CD4-positive, alpha-beta T cell treated with Interleukin-15 for 1 hour (primary cell): ENCODE measurements at regions not wholly inside any gene's neighbourhood (a gene's known extent, or its start where the extent isn't known, plus 50 kb on each side); places are given as distances from the start of the nearest gene placed in this dataset.

Source experiments
- DNase-seq: peaks from one replicate; pipeline ENCODE4 v3.0.0-alpha.2; 2020

- no peak for DNase-seq
These were observed 242.5 kb upstream of the KCNG1 start for GRCh38 chr20:51265361-51265760.

- no peak for DNase-seq
These were observed 239.3 kb upstream of the KCNG1 start for GRCh38 chr20:51262240-51262639.

- DNase-seq = no peak
These were observed 236.5 kb upstream of the KCNG1 start for GRCh38 chr20:51259455-51259854.

GRCh38 chr20:51258582-51259165, 235.8 kb upstream of the KCNG1 start:
- DNase-seq = no peak

GRCh38 chr20:51255417-51255816, 232.5 kb upstream of the KCNG1 start:
- DNase-seq = no peak

- DNase-seq = no peak
These were observed 230.4 kb upstream of the KCNG1 start for GRCh38 chr20:51253280-51253679.

- no peak for DNase-seq
These were observed 226.9 kb upstream of the KCNG1 start for GRCh38 chr20:51249781-51250180.

GRCh38 chr20:51249215-51249614, 226.3 kb upstream of the KCNG1 start:
- no peak for DNase-seq

- no peak for DNase-seq
These were observed 221.6 kb upstream of the KCNG1 start for GRCh38 chr20:51244466-51244865.

GRCh38 chr20:51238675-51239305, 215.9 kb upstream of the KCNG1 start:
- DNase-seq = no peak

GRCh38 chr20:51237791-51238190, 214.9 kb upstream of the KCNG1 start:
- DNase-seq = no peak

- DNase-seq = no peak
These were observed 214.4 kb upstream of the KCNG1 start for GRCh38 chr20:51237278-51237677.

GRCh38 chr20:51236421-51236820, 213.5 kb upstream of the KCNG1 start:
- no peak for DNase-seq

- DNase-seq = no peak
These were observed 210.4 kb upstream of the KCNG1 start for GRCh38 chr20:51233345-51233744.

- no peak for DNase-seq
These were observed 207.8 kb upstream of the KCNG1 start for GRCh38 chr20:51230727-51231126.

- no peak for DNase-seq
These were observed 205.9 kb upstream of the KCNG1 start for GRCh38 chr20:51228763-51229162.

- DNase-seq = no peak
These were observed 204.8 kb upstream of the KCNG1 start for GRCh38 chr20:51227744-51228143.

- no peak for DNase-seq
These were observed 200.3 kb upstream of the KCNG1 start for GRCh38 chr20:51223183-51223720.

GRCh38 chr20:51221791-51222408, 199.0 kb upstream of the KCNG1 start:
- no peak for DNase-seq

- DNase-seq = no peak
These were observed 198.2 kb upstream of the KCNG1 start for GRCh38 chr20:51221103-51221502.

- peak; percentile 18 for DNase-seq
These were observed 197.4 kb upstream of the KCNG1 start for GRCh38 chr20:51220293-51220706.

- no peak for DNase-seq
These were observed 196.6 kb upstream of the KCNG1 start for GRCh38 chr20:51219544-51219943.

GRCh38 chr20:51218603-51219002, 195.7 kb upstream of the KCNG1 start:
- no peak for DNase-seq

- DNase-seq = no peak
These were observed 194.6 kb upstream of the KCNG1 start for GRCh38 chr20:51217347-51218045.
